SK-N-SH (cell line): ENCODE measurements at regions not wholly inside any gene's neighbourhood (a gene's known extent, or its start where the extent isn't known, plus 50 kb on each side); places are given as distances from the start of the nearest gene placed in this dataset.

Experiments used
- CTCF ChIA-PET: fragments of 300-600, 350-600 bp; formaldehyde crosslinking; extraction: SDS; loops from one replicate; lab custom pipeline; 2021; lab: Yijun Ruan, JAX
- POLR2A ChIA-PET: fragments of 350-600 bp; sonication (Branson Sonifier 250); formaldehyde crosslinking; extraction: SDS; loops from one replicate; lab custom pipeline; 2020; ENCODE audit warnings: antibody characterized with exemption, inconsistent platforms; lab: Yijun Ruan, JAX
- DNase-seq: peaks from one replicate; pipeline ENCODE4 v3.0.0; 2012
- H2AFZ ChIP-seq: fragments of 200-600 bp; sonication (generic); 2 replicates; pipeline ENCODE4 v1.8.1; 2016; ENCODE audit warnings: antibody characterized with exemption, mild to moderate bottlenecking, low read depth
- H3F3A ChIP-seq: fragments of 200-600 bp; sonication (generic); replicated peaks from 2 replicates; pipeline ENCODE3; 2016; ENCODE audit warnings: antibody characterized with exemption, mild to moderate bottlenecking; ENCODE audit not compliant: insufficient read depth
- H3K27ac ChIP-seq, 2 experiments: fragments of 200-500 bp in 1 of 2; fragments of 200-600 bp in 1 of 2; sonication (Bioruptor generic) in 1 of 2; sonication (generic), shearing (Covaris generic) in 1 of 2; 2 replicates each; pipeline versions ENCODE4 v1.5.1 to v1.6.1; 2014 to 2016; ENCODE audit warnings: low read depth in 2 of 2, inconsistent platforms in 1 of 2, low read length in 1 of 2, mild to moderate bottlenecking in 1 of 2, mixed read lengths in 1 of 2
- H3K27me3 ChIP-seq: fragments of 200-600 bp; sonication (generic), shearing (Covaris generic); 2 replicates; pipeline ENCODE4 v1.6.1; 2016; ENCODE audit warnings: mixed run types; ENCODE audit not compliant: insufficient read depth
- H3K36me3 ChIP-seq, 2 experiments: fragments of 200-500 bp in 1 of 2; fragments of 200-600 bp in 1 of 2; sonication (Bioruptor generic) in 1 of 2; sonication (generic) in 1 of 2; replicated peaks in 1 of 2; 2 replicates each; pipeline versions ENCODE3 to v1.5.1; 2014 to 2016; ENCODE audit warnings: low read length in 1 of 2, mild to moderate bottlenecking in 1 of 2; ENCODE audit not compliant: insufficient read depth in 2 of 2, control insufficient read depth in 1 of 2
- H3K4me1 ChIP-seq, 2 experiments: fragments of 200-500 bp in 1 of 2; fragments of 200-600 bp in 1 of 2; sonication (Bioruptor generic) in 1 of 2; sonication (generic), shearing (Covaris generic) in 1 of 2; 2 replicates each; pipeline versions ENCODE4 v1.5.1 to v1.6.1; 2014 to 2016; ENCODE audit warnings: low read depth in 1 of 2, low read length in 1 of 2, mixed run types in 1 of 2; ENCODE audit not compliant: insufficient read depth in 2 of 2, control insufficient read depth in 1 of 2
- H3K4me2 ChIP-seq: fragments of 200-600 bp; sonication (generic), shearing (Covaris generic); 2 replicates; pipeline ENCODE4 v1.6.1; 2017; ENCODE audit warnings: mixed run types
- H3K4me3 ChIP-seq, 2 experiments: fragments of 200-500 bp in 1 of 2; fragments of 200-600 bp in 1 of 2; sonication (Bioruptor generic) in 1 of 2; sonication (generic), shearing (Covaris generic) in 1 of 2; 2 replicates each; pipeline versions ENCODE4 v1.5.1 to v1.8.1; 2014 to 2016; ENCODE audit warnings: low read depth in 2 of 2, inconsistent platforms in 1 of 2, low read length in 1 of 2, mild to moderate bottlenecking in 1 of 2, mixed read lengths in 1 of 2, moderate library complexity in 1 of 2
- H3K79me2 ChIP-seq: fragments of 200-600 bp; sonication (generic); 2 replicates; pipeline ENCODE4 v1.8.1; 2017; ENCODE audit warnings: mild to moderate bottlenecking; ENCODE audit not compliant: insufficient read depth
- H3K9ac ChIP-seq: fragments of 200-600 bp; sonication (generic); 2 replicates; pipeline ENCODE4 v1.6.1; 2017; ENCODE audit warnings: mixed run types
- H3K9me2 ChIP-seq: fragments of 200-600 bp; sonication (generic); 2 replicates; pipeline ENCODE4 v1.6.1; 2017; ENCODE audit warnings: mixed run types
- H3K9me3 ChIP-seq: fragments of 200-600 bp; sonication (generic); 2 replicates; pipeline ENCODE4 v1.6.1; 2017; ENCODE audit warnings: mixed run types, mild to moderate bottlenecking, moderate library complexity
- H4K20me1 ChIP-seq: fragments of 200-600 bp; sonication (generic); 2 replicates; pipeline ENCODE4 v1.6.1; 2017; ENCODE audit warnings: mild to moderate bottlenecking, mixed run types; ENCODE audit not compliant: insufficient read depth
- EP300 ChIP-seq, 2 experiments: IDR thresholded peaks; 2 replicates each; pipeline versions ENCODE4 v1.4.0 to v1.6.1; 2012; ENCODE audit warnings: borderline replicate concordance in 1 of 2, low read depth in 1 of 2, low read length in 1 of 2
- GABPA ChIP-seq: IDR thresholded peaks from 2 replicates; pipeline ENCODE4 v1.4.0; 2012; ENCODE audit warnings: low read depth, mild to moderate bottlenecking
- GATA2 ChIP-seq: sonication (generic); formaldehyde crosslinking; IDR thresholded peaks from 2 replicates; pipeline ENCODE4 v1.5.0; 2020; ENCODE audit warnings: mild to moderate bottlenecking, missing genetic modification reagents
- NRF1 ChIP-seq: IDR thresholded peaks from 2 replicates; pipeline ENCODE4 v1.6.1; 2012; ENCODE audit warnings: low read depth, mild to moderate bottlenecking, low read length
- RCOR1 ChIP-seq: fragments of 150-350 bp; IDR thresholded peaks from 2 replicates; pipeline ENCODE4 v1.6.1; 2017; ENCODE audit warnings: antibody characterized with exemption, low read length
- RFX5 ChIP-seq: IDR thresholded peaks from 2 replicates; pipeline ENCODE4 v1.6.1; 2012; ENCODE audit warnings: mild to moderate bottlenecking, improper control_type of control experiment, low read length
- SIN3A ChIP-seq: IDR thresholded peaks from 2 replicates; pipeline ENCODE4 v1.6.1; 2012; ENCODE audit warnings: low read depth, mild to moderate bottlenecking, low read length, moderate library complexity, borderline replicate concordance
- YY1 ChIP-seq: IDR thresholded peaks from 2 replicates; pipeline ENCODE4 v1.4.0; 2012; ENCODE audit warnings: low read depth, mild to moderate bottlenecking
- WGBS: methylation state at CpG from one replicate; pipeline ENCODE4 v1.1.6; 2017; ENCODE audit warnings: low lambda C conversion rate; 5-methylcytosine and 5-hydroxymethylcytosine counted together
- TF ChIP-seq, protein P1 (sequence below): IDR thresholded peaks from 2 replicates; pipeline ENCODE4 v1.6.1; 2012; ENCODE audit warnings: mild to moderate bottlenecking, low read depth, low read length, moderate library complexity
- TF ChIP-seq, protein P2 (sequence below): IDR thresholded peaks from 2 replicates; pipeline ENCODE4 v1.4.0; 2012; ENCODE audit warnings: low read depth, borderline replicate concordance
- TF ChIP-seq, protein P3 (sequence below): fragments of 150-350 bp; IDR thresholded peaks from 2 replicates; pipeline ENCODE4 v1.6.1; 2016; ENCODE audit warnings: mild to moderate bottlenecking, low read depth, low read length
- TF ChIP-seq, protein P4 (sequence below): IDR thresholded peaks from 2 replicates; pipeline ENCODE4; 2012

DNA sequence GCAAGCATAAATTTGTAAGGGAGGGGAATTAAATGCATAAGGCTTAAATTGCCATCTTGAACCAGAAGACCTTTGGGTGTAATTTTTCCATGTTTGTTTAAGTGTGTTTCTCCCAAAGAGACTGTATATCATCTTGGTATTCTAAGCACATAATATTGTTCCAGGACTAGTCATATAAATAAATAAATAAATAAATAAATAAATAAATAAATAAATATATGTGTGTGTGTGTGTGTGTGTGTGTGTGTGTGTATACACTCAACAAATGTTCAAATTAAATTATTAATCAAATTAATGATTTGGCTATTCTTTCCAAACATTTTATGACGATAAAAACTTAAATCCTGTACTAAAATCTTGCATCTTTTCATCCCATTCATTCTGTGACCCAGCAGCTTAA is 867.8 kb upstream of the KLHL29 start:
- Histone ChIP-seq H3K4me2 (no peak overlapping the region), H3K27me3 (no peaks in the 10 kb centered on the region), H3K9ac (no peak overlapping the region), H3K9me2 (no peaks in the 10 kb centered on the region), H3K79me2 (no peaks in the 10 kb centered on the region), H3K36me3 (no peaks in the 10 kb centered on the region), H3F3A (no peaks in the 10 kb centered on the region), H3K4me1 (no peaks in the 10 kb centered on the region), H3K9me3 (no peaks in the 10 kb centered on the region), H3K27ac (no peak overlapping the region), H2AFZ (no peak overlapping the region), H3K4me3 (no peak overlapping the region), H4K20me1 (no peaks in the 10 kb centered on the region)
- CTCF ChIA-PET, result no interaction called here
- TF ChIP-seq, protein P1, sequence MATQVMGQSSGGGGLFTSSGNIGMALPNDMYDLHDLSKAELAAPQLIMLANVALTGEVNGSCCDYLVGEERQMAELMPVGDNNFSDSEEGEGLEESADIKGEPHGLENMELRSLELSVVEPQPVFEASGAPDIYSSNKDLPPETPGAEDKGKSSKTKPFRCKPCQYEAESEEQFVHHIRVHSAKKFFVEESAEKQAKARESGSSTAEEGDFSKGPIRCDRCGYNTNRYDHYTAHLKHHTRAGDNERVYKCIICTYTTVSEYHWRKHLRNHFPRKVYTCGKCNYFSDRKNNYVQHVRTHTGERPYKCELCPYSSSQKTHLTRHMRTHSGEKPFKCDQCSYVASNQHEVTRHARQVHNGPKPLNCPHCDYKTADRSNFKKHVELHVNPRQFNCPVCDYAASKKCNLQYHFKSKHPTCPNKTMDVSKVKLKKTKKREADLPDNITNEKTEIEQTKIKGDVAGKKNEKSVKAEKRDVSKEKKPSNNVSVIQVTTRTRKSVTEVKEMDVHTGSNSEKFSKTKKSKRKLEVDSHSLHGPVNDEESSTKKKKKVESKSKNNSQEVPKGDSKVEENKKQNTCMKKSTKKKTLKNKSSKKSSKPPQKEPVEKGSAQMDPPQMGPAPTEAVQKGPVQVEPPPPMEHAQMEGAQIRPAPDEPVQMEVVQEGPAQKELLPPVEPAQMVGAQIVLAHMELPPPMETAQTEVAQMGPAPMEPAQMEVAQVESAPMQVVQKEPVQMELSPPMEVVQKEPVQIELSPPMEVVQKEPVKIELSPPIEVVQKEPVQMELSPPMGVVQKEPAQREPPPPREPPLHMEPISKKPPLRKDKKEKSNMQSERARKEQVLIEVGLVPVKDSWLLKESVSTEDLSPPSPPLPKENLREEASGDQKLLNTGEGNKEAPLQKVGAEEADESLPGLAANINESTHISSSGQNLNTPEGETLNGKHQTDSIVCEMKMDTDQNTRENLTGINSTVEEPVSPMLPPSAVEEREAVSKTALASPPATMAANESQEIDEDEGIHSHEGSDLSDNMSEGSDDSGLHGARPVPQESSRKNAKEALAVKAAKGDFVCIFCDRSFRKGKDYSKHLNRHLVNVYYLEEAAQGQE, result no peak
- TF ChIP-seq GATA2 (CRISPR knock-in tag), result no peak
- TF ChIP-seq, protein P2, sequence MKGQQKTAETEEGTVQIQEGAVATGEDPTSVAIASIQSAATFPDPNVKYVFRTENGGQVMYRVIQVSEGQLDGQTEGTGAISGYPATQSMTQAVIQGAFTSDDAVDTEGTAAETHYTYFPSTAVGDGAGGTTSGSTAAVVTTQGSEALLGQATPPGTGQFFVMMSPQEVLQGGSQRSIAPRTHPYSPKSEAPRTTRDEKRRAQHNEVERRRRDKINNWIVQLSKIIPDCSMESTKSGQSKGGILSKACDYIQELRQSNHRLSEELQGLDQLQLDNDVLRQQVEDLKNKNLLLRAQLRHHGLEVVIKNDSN, result no peak
- no peak for TF ChIP-seq NRF1
- TF ChIP-seq GABPA, result no peak
- TF ChIP-seq, protein P3, sequence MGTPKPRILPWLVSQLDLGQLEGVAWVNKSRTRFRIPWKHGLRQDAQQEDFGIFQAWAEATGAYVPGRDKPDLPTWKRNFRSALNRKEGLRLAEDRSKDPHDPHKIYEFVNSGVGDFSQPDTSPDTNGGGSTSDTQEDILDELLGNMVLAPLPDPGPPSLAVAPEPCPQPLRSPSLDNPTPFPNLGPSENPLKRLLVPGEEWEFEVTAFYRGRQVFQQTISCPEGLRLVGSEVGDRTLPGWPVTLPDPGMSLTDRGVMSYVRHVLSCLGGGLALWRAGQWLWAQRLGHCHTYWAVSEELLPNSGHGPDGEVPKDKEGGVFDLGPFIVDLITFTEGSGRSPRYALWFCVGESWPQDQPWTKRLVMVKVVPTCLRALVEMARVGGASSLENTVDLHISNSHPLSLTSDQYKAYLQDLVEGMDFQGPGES, result no peak
- TF ChIP-seq, protein P4, sequence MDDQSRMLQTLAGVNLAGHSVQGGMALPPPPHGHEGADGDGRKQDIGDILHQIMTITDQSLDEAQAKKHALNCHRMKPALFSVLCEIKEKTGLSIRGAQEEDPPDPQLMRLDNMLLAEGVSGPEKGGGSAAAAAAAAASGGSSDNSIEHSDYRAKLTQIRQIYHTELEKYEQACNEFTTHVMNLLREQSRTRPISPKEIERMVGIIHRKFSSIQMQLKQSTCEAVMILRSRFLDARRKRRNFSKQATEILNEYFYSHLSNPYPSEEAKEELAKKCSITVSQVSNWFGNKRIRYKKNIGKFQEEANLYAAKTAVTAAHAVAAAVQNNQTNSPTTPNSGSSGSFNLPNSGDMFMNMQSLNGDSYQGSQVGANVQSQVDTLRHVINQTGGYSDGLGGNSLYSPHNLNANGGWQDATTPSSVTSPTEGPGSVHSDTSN, result no peak
- TF ChIP-seq EP300 (IDR thresholded peaks at IDR 0.05; ENCODE audit: borderline replicate concordance in 1 of 2, low read depth in 1 of 2, low read length in 1 of 2), result no peak
- TF ChIP-seq SIN3A, result no peak
- TF ChIP-seq RCOR1, result no peak
- no peak for TF ChIP-seq YY1
- TF ChIP-seq RFX5, result no peak
- no peak for DNase-seq
- 4% methylated on average over 1 of the region's 1 CpG for WGBS
- POLR2A ChIA-PET, result no interaction called here
